ENCODE measurements at regions not wholly inside any gene's neighbourhood (a gene's known extent, or its start where the extent isn't known, plus 50 kb on each side); places are given as distances from the start of the nearest gene placed in this dataset.

DNA sequence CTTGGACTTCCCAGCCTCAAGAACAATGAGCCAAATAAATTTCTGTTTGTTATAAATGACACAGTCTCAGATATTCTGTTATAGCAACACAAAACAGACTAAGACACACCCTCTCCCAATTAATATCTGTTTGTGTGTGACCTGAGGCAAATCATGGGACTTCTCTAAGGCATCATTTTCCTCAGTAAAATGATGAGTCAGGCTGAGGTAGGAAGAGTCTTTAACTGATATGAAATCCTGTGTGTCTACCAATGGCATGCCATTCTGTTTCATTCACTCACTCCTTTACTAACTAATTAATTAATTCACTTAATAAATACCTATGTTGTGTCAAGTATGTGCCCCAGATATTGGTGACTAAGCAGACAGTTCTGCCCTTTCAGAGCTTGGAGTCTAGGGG lies 258.4 kb upstream of the CRY1 start:
- TF ChIP-seq POLR2A (IDR thresholded peaks at IDR 0.05): no peak
- TF ChIP-seq, protein P1, sequence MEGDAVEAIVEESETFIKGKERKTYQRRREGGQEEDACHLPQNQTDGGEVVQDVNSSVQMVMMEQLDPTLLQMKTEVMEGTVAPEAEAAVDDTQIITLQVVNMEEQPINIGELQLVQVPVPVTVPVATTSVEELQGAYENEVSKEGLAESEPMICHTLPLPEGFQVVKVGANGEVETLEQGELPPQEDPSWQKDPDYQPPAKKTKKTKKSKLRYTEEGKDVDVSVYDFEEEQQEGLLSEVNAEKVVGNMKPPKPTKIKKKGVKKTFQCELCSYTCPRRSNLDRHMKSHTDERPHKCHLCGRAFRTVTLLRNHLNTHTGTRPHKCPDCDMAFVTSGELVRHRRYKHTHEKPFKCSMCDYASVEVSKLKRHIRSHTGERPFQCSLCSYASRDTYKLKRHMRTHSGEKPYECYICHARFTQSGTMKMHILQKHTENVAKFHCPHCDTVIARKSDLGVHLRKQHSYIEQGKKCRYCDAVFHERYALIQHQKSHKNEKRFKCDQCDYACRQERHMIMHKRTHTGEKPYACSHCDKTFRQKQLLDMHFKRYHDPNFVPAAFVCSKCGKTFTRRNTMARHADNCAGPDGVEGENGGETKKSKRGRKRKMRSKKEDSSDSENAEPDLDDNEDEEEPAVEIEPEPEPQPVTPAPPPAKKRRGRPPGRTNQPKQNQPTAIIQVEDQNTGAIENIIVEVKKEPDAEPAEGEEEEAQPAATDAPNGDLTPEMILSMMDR (IDR thresholded peaks at IDR 0.05): no peak

Data from testis (tissue), 2 donors.